DMS53 treated with DMSO at 0.1 percent for 48 hours (cell line): ENCODE measurements at regions not wholly inside any gene's neighbourhood (a gene's known extent, or its start where the extent isn't known, plus 50 kb on each side); places are given as distances from the start of the nearest gene placed in this dataset.
A peak's percentile ranks its signal among the peaks of the same experiment; 100 is the strongest.

ENCODE experiments used
- DNase-seq: peaks from one replicate; lab custom pipeline; 2025; ENCODE audit not compliant: unreplicated experiment; lab: John Stamatoyannopoulos, UW

DNA sequence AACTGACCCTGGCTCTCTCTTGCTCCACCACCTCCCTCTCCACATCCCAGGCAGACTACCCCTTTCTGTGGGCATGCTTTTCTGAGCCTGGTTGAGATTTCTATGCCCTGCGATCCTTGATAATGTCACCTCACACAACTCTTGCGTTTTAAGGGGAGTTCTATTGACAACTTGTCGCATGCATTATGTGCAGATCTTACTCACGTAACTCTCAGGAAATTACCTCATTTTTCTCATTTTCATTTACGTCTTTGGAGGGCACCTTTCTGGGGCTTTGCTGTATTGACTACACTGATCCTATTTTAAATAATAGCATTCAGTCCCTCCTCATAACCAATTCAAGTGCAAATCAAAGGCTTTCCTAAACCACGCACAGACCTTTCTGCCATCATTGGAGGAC lies 140.4 kb upstream of the WWC1 start:
- no peak for DNase-seq

DNA sequence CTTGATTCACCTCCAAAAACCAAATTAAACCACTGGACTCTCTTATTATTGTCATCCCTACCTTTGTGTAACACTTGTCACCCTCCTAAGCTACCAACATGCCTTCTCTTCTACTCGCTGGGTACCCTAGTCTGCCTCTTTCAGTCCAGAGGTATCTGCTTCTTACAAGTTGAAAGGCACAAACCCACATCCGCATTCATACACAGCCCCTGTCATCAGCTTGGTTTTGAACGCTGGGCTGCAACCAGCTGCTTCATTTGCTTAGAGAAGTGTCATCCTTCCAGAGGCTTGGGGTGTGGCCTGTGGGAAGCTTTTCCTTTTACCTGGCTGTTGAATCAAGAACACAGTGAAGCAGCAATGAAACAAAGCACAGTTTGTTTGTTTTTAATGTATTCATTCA lies 138.8 kb upstream of the WWC1 start:
- DNase-seq, result no peak

DNA sequence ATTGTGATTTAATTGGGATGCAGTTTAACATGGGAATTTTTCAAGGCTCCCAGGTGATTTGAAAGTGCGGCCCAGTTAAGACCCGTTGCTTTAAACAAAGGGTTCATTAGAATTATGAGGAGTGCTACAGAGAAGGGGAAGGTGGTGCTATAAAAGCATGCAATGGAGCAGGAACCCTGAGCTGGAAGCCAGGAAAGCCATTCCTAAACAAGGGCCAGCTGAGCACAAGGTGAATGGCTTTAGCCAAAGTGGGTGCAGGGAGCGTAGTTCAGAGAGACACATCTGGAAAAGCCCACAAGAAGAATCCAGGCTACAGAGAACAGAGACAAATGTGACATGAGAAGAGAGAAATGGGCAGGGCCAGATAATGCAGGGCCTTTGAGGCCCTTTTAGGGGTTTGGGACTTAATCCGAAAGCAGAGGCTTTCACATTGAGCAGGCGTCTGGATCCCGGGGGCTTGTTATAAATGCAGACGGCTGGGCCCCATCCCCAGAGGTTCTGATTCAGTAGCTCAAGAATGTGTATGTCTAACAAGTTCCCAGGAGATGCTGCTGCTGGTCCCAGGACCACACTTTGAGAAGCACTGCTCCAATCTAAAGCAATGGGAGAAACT lies 138.1 kb upstream of the WWC1 start:
- no peak for DNase-seq

DNA sequence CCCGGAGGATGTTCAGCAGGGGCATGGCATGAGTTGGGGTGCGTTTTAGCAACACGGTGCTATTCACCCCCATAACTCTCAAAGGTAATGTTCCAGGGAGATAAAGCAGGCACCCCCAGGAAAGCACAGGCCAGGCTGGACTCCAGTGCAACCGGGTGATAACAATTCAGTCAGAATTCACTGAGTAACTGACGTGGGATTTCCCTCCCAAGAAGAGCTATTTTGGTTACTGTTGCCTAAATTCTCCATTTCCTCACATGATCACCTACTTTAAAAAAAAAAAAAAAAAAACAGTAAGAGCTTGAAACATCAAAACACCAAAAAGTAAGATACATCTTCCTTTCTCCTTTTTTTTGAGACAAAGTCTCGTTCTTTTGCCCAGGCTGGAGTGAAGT lies 137.6 kb upstream of the WWC1 start:
- no peak for DNase-seq

DNA sequence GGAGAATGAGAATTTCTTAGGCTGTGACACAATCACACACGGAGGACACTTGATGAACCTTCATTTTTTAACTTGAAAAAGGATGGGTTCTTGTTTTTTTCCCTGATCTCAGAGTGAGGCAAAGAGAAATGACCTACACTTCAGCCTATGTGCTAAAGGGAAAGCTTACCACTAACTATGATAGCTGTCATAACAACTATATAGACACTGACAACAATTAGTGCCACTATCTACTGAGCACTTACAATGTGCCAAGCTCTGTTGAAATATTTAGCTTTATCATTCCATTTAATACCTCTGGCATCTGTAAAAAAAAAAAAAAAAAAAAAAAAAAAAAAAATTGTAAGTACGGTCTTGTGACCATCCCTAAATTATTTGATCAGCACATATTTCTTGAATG lies 135.9 kb upstream of the WWC1 start:
- DNase-seq, result no peak

DNA sequence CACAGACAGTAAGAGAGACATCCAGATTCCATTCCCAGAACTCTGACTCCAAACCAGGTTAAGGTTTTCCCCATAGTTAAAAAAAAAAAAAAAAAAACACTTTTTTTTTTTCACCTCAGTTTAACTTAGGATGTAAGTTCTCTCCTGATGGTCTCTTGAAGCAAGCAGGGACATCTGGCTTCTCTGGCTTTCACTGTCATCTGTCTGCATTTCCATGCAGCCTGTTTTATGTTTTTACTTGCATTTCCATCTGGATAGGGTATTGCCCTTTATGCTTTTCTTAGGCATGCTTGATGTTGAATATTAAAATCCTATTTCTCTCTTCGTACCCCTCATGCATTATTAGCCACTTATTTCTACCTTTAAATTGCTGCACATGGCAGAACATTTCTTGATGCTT lies 135.3 kb upstream of the WWC1 start:
- DNase-seq, result no peak

DNA sequence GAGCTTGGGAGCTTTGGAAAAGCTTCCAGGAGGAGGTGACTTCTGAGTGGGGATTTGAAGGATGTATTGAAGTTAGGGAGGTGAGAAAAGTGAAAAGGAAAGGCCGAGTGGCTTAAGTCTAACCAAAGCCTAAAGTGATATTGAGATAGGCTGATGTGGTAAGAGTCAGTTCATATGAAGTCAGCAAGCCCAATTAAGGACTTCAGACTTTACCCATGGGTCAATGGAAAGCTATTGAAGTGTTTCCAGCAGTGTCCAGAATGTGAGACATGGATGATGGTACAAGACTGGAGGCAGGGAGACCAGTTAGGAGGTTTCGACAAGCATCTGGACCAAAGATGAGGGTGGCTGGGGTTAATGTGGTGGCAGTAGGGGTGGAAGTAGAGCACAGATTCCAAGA lies 134.3 kb upstream of the WWC1 start:
- DNase-seq, result no peak

DNA sequence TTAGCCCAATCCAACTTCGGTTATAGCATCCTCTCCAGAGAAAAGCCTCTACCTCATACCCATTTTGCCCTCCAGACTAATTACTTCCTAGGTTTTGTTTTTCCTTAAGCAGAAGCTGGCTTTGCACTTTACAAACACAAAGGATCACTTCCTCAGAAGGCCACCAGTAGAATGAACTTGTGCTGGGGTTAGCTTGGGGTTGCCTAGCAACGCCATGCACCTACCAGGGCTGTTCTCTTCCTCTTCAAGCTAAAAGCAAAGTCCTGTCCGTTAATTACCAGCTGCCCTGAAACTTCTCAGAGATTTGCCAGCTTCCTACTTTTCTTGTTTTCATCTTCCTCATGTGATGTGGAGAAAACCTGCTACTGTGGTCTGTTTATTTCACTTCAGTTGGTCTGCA lies 132.0 kb upstream of the WWC1 start:
- DNase-seq, result peak; percentile 49

DNA sequence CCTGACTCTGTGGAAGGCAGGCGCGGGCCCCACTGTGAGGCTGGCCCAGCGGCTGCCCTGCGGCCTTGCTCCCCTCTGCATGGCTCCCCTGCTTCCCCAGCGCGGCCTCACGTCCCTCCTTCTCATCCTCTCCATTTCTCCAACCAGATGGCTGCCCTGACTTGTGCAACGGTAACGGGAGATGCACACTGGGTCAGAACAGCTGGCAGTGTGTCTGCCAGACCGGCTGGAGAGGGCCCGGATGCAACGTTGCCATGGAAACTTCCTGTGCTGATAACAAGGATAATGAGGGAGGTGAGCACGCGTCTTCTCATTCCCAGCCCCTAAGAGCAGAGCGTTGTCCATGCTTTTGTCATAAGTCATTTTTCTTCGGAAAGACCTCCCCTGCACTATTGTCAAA lies 129.0 kb upstream of the WWC1 start:
- no peak for DNase-seq

DNA sequence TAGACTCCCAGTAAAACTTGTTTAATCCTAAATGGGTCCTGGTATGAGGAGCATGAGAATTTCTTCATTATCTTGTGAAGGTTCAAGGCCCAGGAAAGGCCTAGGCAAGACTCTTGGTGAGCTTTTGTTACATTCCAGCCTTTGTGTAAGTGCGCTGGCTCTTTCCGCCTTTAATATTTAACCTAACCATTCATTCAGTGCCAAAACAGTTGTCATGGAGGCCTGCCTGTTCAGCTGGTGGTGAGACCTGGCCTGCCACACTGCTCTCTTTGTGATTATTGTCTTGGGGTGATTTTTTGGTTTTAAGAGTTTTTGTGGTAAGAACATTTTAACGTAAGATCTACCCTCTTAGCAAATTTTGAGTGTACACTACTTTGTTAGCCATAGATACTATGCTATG lies 127.5 kb upstream of the WWC1 start:
- DNase-seq, result peak; percentile 3

DNA sequence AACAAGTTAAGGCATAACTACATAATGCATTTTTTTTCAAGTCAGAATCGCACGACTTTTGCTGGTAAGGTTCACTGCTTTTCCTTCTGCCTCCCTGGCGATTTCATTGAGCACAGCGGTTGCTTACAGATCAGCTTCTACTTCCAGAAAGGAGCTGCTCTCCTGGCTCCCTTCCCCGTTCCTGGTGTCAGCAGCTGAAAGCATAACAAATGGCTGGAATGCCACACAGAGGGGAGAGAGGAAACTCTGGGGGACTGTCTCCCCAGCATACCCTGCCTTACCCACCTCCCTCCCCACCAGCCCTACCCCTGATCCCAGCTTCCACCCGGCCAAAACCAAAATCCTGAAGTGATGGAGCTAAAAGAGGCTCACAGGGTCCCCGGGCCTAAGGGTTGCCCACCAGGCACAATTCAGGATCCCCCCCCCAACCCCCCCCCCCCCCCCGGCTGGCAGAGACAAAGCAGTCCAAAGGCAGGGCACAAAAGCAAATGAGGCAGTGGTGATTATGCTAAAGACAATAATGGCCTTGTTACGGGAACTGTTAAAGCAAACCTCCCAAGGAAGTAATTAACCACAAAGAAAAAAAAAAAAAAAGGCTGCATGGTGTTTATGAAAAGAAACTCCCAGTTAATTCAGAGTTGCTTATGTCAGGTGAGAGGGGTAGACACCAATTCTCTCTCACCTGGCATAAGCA lies 126.1 kb upstream of the WWC1 start:
- DNase-seq, result no peak

DNA sequence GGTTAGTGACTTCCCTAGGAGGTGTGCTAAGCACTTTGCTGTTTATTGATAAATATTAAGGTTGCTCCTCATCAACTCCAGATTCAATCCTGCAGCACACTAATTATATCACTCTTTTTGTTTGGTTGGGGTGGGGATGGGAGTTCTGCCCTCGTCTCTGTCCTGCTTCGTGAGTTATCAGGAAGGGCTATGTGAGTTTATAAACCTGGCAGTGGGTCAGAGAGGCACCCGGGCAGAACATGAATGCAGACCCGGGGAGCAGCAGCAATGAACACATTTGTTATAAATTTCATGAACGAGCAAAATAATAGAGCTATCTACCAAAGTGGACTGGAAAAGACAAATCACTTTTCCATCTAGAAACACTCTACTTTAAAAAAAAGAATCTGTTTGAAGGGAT lies 125.5 kb upstream of the WWC1 start:
- no peak for DNase-seq

DNA sequence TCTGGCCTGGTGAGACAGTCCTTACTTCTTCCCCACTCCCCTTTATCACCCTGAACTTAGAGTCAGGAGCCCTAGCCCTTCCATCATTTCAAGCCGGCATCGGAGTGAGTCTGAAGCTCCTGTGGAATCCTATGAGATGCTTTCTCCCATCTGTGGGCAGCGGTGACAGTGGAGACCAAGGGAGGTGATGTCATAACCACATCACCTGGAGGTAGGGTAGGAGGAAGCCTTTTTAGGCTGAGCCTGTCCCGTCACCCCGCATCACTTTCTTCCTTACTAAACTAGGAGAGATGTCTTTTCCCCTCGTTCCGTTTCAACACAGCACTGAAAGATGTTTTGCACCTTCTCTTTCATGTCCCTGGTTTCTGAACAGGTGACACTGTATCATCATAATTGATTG lies 124.1 kb upstream of the WWC1 start:
- DNase-seq, result no peak

DNA sequence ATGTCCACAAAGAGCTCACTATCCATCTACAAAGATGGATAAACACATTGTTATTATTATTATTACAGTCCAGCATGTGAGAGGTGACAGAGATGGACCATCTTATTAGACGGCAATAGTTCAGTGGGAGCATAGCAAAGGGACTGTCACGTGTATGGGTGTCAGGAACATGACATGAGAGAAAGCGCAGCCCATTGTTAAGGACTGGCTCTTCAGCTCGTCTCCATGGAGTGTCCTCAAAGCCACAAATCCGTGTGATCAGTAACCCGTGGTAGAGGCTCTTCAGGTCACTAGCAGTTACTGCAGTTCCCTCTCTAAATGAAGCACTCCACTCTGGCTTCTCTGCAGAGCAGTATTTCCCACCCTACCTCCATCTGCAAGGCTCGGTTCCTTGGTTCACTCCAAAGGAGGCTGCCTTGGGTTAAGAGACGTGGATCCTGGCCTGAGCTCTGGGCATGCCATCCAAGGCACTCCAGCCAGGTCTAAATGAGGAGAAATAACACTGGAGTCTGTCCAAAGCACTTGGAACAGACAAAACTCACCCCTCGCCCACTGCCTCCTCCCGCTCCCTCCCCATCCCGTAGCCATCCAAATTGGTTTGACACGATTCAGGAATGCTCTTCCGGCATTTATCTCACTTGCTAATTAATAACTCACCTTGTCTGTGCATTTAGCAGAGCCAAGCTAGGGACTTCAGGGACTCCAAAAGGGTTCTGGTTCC lies 122.3 kb upstream of the WWC1 start:
- peak; percentile 14 for DNase-seq

DNA sequence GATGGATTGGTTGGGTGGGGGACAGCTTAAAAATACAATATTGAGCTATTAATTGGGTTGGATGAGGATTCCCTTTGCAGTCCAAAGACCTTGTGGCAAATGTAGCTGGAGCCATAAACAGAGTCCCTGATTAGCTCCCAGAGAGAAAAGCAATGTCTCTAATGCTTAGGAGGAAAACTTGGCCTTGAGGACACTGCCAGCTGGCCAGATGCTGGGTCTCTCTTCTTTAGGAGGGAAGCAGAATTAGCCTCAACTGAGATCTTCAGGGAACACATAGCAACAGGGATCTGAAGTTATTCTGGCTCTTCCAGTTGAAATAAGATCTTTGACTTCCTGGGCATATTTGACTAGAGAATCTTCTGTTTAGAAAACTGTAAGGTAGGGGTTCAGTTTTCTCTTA lies 121.7 kb upstream of the WWC1 start:
- DNase-seq, result no peak

DNA sequence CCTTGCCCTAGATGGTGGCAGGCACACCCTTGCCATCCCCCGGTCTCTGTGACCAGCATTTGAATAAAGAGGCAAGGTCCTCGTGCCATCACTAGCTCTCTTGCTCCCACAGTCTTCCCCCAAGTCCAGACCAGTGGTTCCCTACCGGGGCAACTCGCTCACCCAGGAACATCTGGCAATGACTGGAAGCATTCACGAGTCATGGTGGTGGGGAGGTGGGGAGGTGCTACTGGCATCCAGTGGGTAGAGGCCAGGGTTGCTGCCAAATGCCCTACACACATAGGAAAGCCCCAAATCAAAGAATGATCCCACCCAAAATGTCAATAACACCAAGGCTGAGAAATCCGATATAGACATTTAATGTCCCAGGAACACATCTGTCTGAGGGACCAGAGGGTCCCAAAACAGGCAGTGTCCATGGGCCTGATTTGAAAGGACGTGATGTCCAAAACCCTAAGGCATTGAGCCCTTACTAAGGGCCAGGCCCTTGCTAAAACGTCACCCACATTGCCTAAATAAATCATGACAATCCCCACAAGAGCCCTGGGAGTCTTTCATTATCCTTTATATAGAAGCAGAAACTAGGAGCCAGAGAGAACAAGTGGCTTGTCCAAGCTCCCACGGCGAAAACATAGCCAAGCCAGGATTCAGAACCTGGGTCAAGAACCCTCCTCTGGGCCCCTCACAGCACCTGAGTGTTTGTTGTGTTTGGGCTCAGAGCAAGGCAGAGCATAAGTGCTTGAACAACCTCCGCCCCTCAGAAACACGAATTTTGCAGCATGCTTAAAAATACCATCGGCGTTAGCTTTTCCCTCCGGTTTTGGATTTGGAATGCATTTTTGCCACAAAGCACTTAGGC lies 119.3 kb upstream of the WWC1 start:
- DNase-seq, result no peak

DNA sequence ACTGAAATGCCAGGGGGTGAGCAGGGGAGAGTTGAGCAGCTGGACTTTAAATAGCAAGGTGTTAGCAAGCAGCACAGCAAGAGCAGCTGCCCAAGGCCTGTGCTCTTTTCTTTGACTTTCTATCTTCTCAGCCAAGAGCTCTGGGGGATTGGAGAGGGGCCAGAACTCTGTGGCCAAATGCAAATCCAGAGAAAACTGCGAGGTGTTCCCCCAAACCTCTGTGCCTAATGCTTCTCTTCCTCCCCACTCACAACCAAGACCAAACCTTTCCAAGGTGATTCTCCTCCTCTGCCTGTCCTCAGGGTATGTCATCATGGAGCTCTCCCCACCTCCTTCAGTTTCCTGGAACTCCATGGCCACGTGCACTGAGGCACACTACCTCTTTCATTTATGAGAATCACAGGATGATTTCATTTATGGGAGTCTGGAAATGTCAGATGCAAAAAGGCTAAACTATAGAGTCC lies 118.7 kb upstream of the WWC1 start:
- no peak for DNase-seq

DNA sequence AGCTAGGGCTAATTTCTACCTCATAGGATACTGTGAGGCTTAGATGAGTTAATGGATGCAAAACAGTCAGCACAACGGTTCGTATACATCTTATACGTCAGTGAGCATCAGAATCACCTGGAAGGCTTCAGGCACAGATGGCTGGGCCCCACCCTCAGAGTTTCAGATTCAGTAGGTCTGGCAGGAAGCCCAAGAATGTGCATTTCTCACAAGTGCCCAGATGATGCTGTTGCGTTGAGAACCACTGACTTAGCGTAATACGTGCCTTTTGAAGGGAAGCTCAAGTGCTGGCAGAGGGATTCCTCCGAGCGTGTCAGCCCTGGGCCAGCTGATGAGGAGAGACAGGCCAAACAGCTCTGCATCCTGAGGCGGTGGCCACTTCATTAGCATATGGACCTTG lies 117.1 kb upstream of the WWC1 start:
- no peak for DNase-seq

DNA sequence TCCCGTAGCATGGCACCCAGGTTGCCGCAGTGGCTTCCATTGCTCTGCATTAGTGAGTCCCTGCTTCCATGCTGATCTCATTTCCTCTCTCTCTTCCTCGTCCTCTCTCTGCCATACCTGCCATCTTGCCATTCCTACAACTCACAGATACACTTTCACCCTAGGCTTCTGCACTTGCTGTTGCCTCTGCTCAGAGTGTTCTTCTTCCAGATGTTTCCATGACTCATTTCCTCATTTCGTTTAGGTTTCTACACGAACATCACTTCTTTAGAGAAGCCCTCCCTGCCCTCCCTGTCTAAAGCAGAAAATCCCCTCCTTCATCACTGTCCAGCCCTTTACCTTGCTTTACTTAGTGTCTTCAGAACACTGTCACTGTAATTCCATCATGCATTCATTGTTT lies 115.2 kb upstream of the WWC1 start:
- no peak for DNase-seq

DNA sequence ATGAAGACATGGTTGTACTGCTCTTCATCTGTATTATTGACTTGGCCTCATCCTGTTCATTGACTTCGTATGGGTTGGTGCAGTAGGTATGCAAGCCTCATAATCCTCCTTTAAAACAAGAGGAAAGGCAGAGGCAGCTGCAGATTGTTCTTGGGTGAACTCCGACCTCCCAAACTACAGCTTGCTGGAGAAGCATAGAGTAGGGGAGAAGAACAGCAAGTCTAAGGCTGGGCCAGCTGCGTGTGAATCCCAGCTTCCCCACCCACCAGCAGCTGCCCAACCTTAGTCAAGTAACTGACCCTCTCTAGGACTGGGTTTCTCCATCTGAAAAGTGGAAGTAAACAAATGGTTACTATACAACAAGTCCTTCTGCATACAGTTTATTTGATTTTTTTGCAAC lies 114.5 kb upstream of the WWC1 start:
- no peak for DNase-seq

DNA sequence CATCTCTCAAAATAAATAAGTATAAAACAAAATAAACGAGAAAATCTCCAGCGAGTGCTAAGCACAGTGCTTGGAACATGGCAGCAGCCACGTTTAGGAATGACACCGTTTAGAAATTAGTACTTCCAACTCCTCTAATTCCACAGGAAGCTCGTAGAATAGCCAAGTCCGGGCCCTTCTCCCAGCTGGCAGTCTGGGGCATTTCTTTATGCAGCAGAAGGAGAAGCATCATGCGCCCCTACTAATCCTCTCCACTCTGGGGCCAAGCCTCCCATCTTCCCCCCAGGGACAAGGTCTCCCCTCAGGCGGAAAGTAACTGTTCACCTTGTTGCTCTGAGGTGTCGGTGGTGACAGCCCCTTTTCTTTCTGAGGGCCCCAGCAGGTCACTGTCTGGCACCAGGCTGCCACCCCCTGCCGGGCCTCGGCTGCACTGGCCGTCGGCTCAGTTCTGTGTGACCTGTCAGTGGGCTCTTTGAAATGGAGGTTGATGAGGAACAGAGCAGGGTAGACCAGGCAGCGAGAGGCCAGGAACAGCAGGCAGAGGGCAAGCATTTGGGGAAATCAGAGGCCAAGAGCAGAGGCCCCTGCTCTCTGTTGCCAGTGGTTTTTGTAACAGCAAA lies 113.5 kb upstream of the WWC1 start:
- no peak for DNase-seq
